Astrocyte (in vitro differentiated cells and primary cell): ENCODE measurements at regions not wholly inside any gene's neighbourhood (a gene's known extent, or its start where the extent isn't known, plus 50 kb on each side); places are given as distances from the start of the nearest gene placed in this dataset.

ENCODE experiments used
- DNase-seq: peaks from one replicate; pipeline ENCODE4 v3.0.0-alpha.2; 2010; ENCODE audit warnings: low read depth
- FAIRE-seq: peaks from 2 replicates; lab custom pipeline; 2011; peaks lifted over from hg19 to GRCh38; lab: Jason Lieb, UNC
- H2AFZ ChIP-seq: 2 replicates; pipeline ENCODE4 v1.6.0; 2012; ENCODE audit warnings: low read depth, low read length, inconsistent platforms
- H3K27ac ChIP-seq: 2 replicates; pipeline ENCODE4 v1.5.1; 2011; ENCODE audit warnings: low read depth, low read length, inconsistent platforms
- H3K27me3 ChIP-seq: 2 replicates; pipeline ENCODE4 v1.6.0; 2011; ENCODE audit warnings: low read length, inconsistent platforms; ENCODE audit not compliant: insufficient read depth
- H3K36me3 ChIP-seq: 2 replicates; pipeline ENCODE4 v1.5.1; 2011; ENCODE audit warnings: low read length, inconsistent platforms; ENCODE audit not compliant: insufficient read depth
- H3K4me1 ChIP-seq: 2 replicates; pipeline ENCODE4 v1.5.1; 2011; ENCODE audit warnings: low read length, inconsistent platforms; ENCODE audit not compliant: insufficient read depth
- H3K4me2 ChIP-seq: 2 replicates; pipeline ENCODE4 v1.6.0; 2012; ENCODE audit warnings: low read length, inconsistent platforms
- H3K4me3 ChIP-seq: 2 replicates; pipeline ENCODE4 v1.5.1; 2011; ENCODE audit warnings: low read depth, mild to moderate bottlenecking, low read length, inconsistent platforms; ENCODE audit not compliant: insufficient read depth
- H3K79me2 ChIP-seq: 2 replicates; pipeline ENCODE4 v1.6.0; 2012; ENCODE audit warnings: mild to moderate bottlenecking, low read length, inconsistent platforms; ENCODE audit not compliant: insufficient read depth
- H3K9ac ChIP-seq: 2 replicates; pipeline ENCODE4 v1.6.0; 2012; ENCODE audit warnings: mild to moderate bottlenecking, low read length, inconsistent platforms
- H3K9me3 ChIP-seq: 2 replicates; pipeline ENCODE4 v1.5.1; 2012; ENCODE audit warnings: low read depth, mild to moderate bottlenecking, low read length, inconsistent platforms; ENCODE audit not compliant: insufficient read depth
- H4K20me1 ChIP-seq: 2 replicates; pipeline ENCODE4 v1.6.0; 2012; ENCODE audit warnings: low read length, inconsistent platforms; ENCODE audit not compliant: insufficient read depth
- H3K27ac Mint-ChIP-seq: one replicate; pipeline ENCODE4 v1.8.0; 2021; ENCODE audit warnings: mild to moderate bottlenecking, mixed read lengths; ENCODE audit not compliant: unreplicated experiment
- H3K27me3 Mint-ChIP-seq: one replicate; pipeline ENCODE4 v1.8.0; 2021; ENCODE audit warnings: low read depth, mixed read lengths; ENCODE audit not compliant: unreplicated experiment
- H3K36me3 Mint-ChIP-seq: one replicate; pipeline ENCODE4 v1.8.0; 2021; ENCODE audit warnings: low read depth, mixed read lengths; ENCODE audit not compliant: unreplicated experiment
- H3K4me1 Mint-ChIP-seq: one replicate; pipeline ENCODE4 v1.8.0; 2021; ENCODE audit warnings: low read depth, mixed read lengths; ENCODE audit not compliant: unreplicated experiment
- H3K4me3 Mint-ChIP-seq: one replicate; pipeline ENCODE4 v1.8.0; 2021; ENCODE audit warnings: mild to moderate bottlenecking, moderate library complexity, mixed read lengths; ENCODE audit not compliant: unreplicated experiment
- H3K9me3 Mint-ChIP-seq: one replicate; pipeline ENCODE4 v1.8.0; 2021; ENCODE audit warnings: mild to moderate bottlenecking, mixed read lengths; ENCODE audit not compliant: unreplicated experiment
- CTCF ChIP-seq: IDR thresholded peaks from 2 replicates; pipeline ENCODE4 v1.5.1; 2011; ENCODE audit warnings: low read depth, mild to moderate bottlenecking, inconsistent platforms, low read length, moderate library complexity; ENCODE audit not compliant: insufficient read depth
- EZH2 ChIP-seq: IDR thresholded peaks from 2 replicates; pipeline ENCODE4 v1.6.1; 2012; ENCODE audit warnings: mild to moderate bottlenecking, low read length, inconsistent platforms; ENCODE audit not compliant: insufficient read depth

GRCh38 chr2:75311993-75312392, 112.7 kb upstream of the TACR1 start:
- no peak for TF ChIP-seq EZH2
- TF ChIP-seq CTCF: no peak
- Histone ChIP-seq H3K4me2 (no peak overlapping the region), H3K4me1 (no peaks in the 10 kb centered on the region), H3K27ac (no peak overlapping the region), H3K9ac (no peak overlapping the region), H3K9me3 (no peaks in the 10 kb centered on the region), H4K20me1 (no peaks in the 10 kb centered on the region), H3K27me3 (no peaks in the 10 kb centered on the region), H2AFZ (no peak overlapping the region), H3K79me2 (no peaks in the 10 kb centered on the region), H3K36me3 (no peaks in the 10 kb centered on the region), H3K4me3 (no peak overlapping the region)
- Mint-ChIP-seq H3K27me3 (no peaks in the 10 kb centered on the region), H3K27ac (no peak overlapping the region), H3K4me3 (no peak overlapping the region), H3K9me3 (no peaks in the 10 kb centered on the region), H3K4me1 (peaks cover 5% of the 10 kb centered on the region), H3K36me3 (no peaks in the 10 kb centered on the region)
- FAIRE-seq (no peak), DNase-seq (no peak)

GRCh38 chr2:75311521-75311920, 112.2 kb upstream of the TACR1 start:
- H3K27ac Mint-ChIP-seq: no peak overlapping the region
- H3K4me2 ChIP-seq: no peak overlapping the region
- no peaks in the 10 kb centered on the region for H3K4me1 ChIP-seq
- FAIRE-seq (no peak), DNase-seq (no peak)
- H3K79me2 ChIP-seq: no peaks in the 10 kb centered on the region
- no peaks in the 10 kb centered on the region for H3K36me3 ChIP-seq
- no peak overlapping the region for H2AFZ ChIP-seq
- no peak overlapping the region for H3K4me3 Mint-ChIP-seq
- H3K9me3 Mint-ChIP-seq: no peaks in the 10 kb centered on the region
- H3K27ac ChIP-seq: no peak overlapping the region
- H4K20me1 ChIP-seq: no peaks in the 10 kb centered on the region
- no peaks in the 10 kb centered on the region for H3K36me3 Mint-ChIP-seq
- H3K9me3 ChIP-seq: no peaks in the 10 kb centered on the region
- H3K9ac ChIP-seq: no peak overlapping the region
- no peaks in the 10 kb centered on the region for H3K27me3 ChIP-seq
- peaks cover 5% of the 10 kb centered on the region for H3K4me1 Mint-ChIP-seq
- no peaks in the 10 kb centered on the region for H3K27me3 Mint-ChIP-seq
- TF ChIP-seq CTCF (no peak), EZH2 (no peak)
- no peak overlapping the region for H3K4me3 ChIP-seq

GRCh38 chr2:75310876-75311275, 111.6 kb upstream of the TACR1 start:
- no peak overlapping the region for H2AFZ ChIP-seq
- H3K27me3 ChIP-seq: no peaks in the 10 kb centered on the region
- DNase-seq (no peak), FAIRE-seq (no peak)
- H3K27ac Mint-ChIP-seq: no peak overlapping the region
- no peak for TF ChIP-seq EZH2
- TF ChIP-seq CTCF: no peak
- H3K27ac ChIP-seq: no peak overlapping the region
- no peaks in the 10 kb centered on the region for H3K4me1 ChIP-seq
- peaks cover under 1% of the 10 kb centered on the region for H3K27me3 Mint-ChIP-seq
- H3K36me3 ChIP-seq: no peaks in the 10 kb centered on the region
- H3K79me2 ChIP-seq: no peaks in the 10 kb centered on the region
- H3K4me3 ChIP-seq: no peak overlapping the region
- H3K4me3 Mint-ChIP-seq: no peak overlapping the region
- H3K9me3 Mint-ChIP-seq: no peaks in the 10 kb centered on the region
- peaks cover 5% of the 10 kb centered on the region for H3K4me1 Mint-ChIP-seq
- H3K9me3 ChIP-seq: no peaks in the 10 kb centered on the region
- no peaks in the 10 kb centered on the region for H4K20me1 ChIP-seq
- H3K4me2 ChIP-seq: peak overlapping the region; percentile 45
- H3K9ac ChIP-seq: no peak overlapping the region
- H3K36me3 Mint-ChIP-seq: no peaks in the 10 kb centered on the region
